ENCODE measurements at regions not wholly inside any gene's neighbourhood (a gene's known extent, or its start where the extent isn't known, plus 50 kb on each side); places are given as distances from the start of the nearest gene placed in this dataset.

GRCh38 chr10:65470986-65471385 is 1454.8 kb upstream of the LRRTM3 start:
- TF ChIP-seq ZNF239 (tag by site-specific recombination; IDR thresholded peaks at IDR 0.05) = no peak
- TF ChIP-seq, protein P1, sequence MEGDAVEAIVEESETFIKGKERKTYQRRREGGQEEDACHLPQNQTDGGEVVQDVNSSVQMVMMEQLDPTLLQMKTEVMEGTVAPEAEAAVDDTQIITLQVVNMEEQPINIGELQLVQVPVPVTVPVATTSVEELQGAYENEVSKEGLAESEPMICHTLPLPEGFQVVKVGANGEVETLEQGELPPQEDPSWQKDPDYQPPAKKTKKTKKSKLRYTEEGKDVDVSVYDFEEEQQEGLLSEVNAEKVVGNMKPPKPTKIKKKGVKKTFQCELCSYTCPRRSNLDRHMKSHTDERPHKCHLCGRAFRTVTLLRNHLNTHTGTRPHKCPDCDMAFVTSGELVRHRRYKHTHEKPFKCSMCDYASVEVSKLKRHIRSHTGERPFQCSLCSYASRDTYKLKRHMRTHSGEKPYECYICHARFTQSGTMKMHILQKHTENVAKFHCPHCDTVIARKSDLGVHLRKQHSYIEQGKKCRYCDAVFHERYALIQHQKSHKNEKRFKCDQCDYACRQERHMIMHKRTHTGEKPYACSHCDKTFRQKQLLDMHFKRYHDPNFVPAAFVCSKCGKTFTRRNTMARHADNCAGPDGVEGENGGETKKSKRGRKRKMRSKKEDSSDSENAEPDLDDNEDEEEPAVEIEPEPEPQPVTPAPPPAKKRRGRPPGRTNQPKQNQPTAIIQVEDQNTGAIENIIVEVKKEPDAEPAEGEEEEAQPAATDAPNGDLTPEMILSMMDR (tag by site-specific recombination; IDR thresholded peaks at IDR 0.05) = no peak
- no peak for TF ChIP-seq ZNF664 (tag by site-specific recombination; IDR thresholded peaks at IDR 0.05)
- no peak for TF ChIP-seq GLI2 (tag by site-specific recombination; IDR thresholded peaks at IDR 0.05; ENCODE audit: borderline replicate concordance, low read depth)
- no peak for TF ChIP-seq YY2 (tag by site-specific recombination; IDR thresholded peaks at IDR 0.05)
